DMS114 treated with DMSO at 0.1 percent for 48 hours (cell line): ENCODE measurements at regions not wholly inside any gene's neighbourhood (a gene's known extent, or its start where the extent isn't known, plus 50 kb on each side); places are given as distances from the start of the nearest gene placed in this dataset.
"Not testable (repeated sequence)": the region's sequence is repeated elsewhere in the genome, so short reads cannot be mapped to it uniquely, and the experiment has no call there.

Experiments used
- DNase-seq: peaks from one replicate; lab custom pipeline; 2025; ENCODE audit not compliant: unreplicated experiment; lab: John Stamatoyannopoulos, UW

DNA sequence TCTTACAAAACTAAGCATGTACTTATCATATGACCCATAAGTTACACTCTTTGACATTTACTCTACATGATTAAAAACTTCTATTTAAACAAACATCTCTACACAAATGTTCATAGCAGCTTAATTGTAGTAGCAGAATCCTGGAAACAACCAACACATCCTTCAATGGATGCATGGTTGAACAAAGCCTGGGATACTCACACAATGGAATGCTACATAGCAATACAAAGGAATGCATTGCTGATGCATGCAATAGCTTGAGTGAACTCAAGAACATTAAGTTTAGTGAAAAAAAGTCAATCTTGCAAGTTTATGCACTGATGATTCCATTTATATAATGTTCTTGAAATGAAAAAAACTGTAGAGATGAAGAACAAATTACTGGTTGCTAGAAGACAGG is 686.9 kb downstream of the LRRIQ3 start:
- DNase-seq = no peak

DNA sequence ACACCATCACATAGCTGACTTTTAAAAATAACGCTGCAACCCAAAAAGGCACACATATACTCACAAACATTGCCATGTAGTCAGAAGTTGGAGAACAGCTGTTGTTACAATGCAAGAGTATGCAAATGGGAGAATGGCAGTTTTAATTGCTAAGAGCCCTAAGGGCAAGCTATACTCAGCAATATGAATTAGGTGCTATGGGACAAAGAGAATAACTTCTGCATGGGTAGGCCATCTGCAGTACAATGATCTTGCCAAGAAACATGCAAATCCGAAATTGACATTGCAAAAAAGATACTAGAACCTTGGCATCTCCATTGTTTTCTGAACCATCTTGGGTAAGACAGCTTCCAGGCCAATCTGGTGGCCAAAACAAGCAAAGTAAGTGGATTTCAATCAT is 697.8 kb downstream of the LRRIQ3 start:
- no peak for DNase-seq

DNA sequence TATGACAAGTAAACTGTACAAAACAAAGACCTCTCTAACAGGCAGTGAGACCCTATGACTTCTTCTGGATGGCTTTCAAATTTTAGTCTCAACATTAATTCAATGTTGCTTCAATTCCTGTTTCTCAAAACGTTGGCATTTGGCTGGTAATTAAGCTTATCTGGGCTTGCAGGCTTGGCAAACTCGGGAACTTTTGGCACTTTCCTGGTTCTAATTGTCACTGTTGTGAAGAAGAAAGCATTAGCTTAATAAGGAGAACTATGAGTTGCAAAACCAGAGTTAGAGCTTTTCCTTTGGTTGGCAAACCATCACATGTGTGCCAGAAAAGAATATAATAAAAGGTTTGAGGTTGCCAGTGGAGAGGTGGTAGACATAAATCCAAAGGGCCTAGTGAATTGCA is 698.3 kb downstream of the LRRIQ3 start:
- DNase-seq = no peak

DNA sequence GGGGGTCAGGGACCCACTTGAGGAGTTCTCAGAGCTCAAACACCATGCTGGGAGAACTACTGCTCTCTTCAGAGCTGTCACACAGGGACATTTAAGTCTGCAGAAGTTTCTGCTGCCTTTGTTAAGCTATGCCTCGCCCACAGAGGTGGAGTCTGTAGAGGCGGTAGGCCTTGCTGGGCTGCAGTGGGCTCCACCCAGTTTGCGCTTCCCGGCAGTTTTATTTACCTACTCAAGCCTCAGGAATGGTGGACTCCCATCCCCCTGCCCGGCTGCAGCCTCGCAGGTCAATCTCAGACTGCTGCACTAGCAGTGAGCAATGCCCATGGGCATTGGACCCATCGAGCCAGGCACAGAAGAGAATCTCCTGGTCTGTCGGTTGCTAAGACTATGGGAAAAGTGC is 706.4 kb downstream of the LRRIQ3 start:
- no peak for DNase-seq

DNA sequence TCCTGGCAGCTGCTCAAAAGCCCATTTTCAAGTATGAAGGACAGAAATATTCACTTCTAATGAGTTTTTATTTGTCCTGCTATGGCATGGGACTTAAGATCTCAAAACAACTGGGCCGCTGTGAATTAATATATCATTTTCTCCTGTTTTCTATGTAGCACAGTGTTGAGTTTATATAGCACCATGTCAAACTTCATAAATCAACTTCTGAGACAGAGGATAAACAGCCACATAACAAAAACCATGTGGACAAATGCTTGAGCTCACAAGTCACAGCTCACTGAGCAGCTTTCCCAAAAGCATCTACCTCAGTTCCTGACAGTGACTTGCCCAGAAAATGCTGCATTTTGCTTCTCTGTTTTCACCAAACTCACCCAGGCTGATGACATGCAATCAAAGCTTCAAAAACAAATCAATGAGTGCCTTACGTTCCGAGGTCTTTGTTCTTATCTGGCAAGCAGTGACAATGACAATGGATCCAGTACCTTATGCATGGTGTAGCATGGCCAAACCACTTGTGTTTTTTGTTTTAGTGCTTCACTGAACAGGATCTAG is 722.6 kb downstream of the LRRIQ3 start:
- no peak for DNase-seq

DNA sequence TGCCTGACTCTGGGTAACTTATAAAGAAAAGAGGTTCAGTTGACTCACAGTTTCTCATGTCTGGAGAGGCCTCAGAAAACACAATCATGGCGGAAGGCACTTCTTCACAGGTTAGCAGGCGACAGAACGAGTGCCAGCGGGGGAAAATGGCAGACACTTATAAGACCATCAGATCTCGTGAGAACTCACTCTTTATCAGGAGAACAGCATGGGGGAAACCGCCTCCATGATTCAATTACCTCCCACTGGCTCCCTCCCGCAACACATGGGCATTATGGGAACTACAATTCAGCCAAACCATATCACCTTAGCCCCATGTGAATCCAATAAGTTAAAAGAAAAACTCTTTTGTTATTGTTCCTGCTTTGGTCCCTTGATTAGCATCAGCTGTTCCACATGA is 725.2 kb downstream of the LRRIQ3 start:
- DNase-seq = no peak

DNA sequence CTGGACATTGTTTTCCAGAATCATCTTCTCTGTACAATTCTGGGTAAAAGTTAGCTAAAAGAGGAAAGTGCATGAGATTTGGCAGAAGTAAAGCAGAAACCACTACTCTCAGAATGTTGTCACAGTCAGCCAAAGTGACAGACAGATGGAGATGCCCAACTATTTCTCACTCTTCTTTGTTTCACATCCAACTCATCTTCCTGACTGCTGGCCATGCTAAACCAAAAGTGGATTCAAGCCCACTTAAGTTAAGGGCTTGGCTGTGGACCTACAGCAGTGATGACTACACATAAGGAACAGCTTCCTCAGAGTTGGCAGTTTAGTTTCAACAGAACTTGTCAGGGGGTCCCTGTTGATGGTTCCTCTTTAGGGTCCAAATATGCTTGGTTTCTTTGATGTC is 730.2 kb downstream of the LRRIQ3 start:
- no peak for DNase-seq

DNA sequence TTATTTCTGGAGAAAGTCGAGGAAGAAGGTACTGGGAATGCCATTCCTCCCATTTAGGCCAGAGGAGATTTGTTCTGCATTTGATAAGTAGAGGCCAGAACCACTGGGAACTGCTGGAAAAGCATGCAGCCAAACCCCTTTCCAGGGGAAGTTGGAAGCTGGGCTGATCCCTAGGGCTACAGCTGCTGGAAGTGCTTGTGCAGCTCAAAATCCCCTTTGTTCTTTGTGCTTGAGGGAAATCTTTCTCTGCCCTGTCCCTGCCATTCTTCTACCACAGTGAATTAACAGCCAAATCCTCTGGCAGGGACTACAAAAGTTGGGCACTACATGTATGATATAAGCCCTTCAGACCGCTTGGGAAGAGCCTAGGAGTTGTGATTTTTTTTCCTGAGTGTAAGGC is 734.1 kb downstream of the LRRIQ3 start:
- no peak for DNase-seq

DNA sequence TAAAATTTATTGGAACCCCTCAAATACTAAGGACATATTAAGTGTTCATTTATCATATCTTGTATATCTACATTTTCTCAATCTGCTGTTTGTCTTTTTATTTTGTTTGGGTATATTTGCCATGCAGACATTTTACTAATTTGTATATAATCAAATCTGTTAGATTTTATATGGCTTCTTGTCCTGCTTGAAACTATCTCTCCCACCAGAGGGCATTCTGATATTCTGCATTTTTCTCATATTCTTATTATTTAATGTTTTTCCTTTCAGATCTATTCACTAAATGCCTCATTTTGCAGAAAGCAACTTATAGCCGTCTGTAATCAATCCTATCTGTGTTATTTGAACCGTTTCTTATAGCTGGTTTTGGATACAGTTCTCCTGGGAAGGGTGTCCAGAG is 745.5 kb downstream of the LRRIQ3 start:
- DNase-seq = no peak

DNA sequence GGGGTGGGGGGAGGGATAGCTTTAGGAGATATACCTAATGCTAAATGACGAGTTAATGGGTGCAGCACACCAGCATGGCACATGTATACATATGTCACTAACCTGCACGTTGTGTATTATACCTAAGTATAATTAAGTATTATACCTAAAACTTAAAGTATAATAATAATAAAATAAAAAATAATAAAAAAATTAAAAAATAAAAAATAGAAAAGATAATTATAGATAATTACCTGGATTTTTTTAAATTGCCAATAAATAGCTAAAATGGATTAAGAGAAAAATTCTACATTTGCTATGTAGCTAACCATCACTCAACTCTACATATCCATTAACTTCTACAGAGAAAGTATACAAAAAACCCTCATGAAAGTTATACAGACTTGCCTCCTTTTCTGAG is 747.3 kb downstream of the LRRIQ3 start:
- not testable (repeated sequence) for DNase-seq

DNA sequence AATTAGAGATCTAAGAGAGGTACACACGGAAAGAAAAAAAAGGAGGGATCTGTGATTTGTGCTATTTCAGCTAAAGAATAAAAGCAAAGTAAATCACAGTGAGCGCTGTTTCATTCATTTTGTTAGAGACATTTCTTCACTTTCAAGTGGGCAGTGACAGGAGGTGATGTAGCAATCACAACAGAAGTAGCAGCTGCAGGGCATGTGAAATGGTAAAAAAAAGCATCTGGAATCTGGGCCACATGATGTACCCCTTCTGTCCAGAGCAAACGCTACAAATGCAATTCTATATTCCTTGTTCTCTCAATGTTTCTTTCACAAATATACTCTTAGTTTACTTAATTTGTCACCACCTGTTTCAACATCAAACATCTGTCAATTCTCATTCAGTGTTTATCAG is 786.5 kb downstream of the LRRIQ3 start:
- no peak for DNase-seq

DNA sequence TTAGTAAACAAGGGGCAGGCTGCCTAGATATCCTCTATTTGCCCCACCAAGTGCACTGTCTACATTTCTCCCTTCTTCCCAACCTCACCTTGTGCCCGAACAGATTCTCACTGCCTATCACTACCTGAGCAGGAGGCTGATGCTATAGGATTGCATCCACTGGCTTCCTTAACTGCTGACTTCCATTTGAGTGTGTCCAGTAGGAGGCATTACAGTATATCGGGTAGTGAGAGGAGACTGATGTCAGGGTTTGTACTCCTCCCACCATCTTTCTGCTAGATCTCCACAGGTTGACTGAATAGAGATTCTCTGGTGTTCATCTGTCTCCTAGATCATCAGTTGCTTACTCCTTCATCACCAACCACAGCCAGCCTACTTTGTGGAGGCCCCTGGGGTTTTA is 796.3 kb downstream of the LRRIQ3 start:
- DNase-seq = no peak

DNA sequence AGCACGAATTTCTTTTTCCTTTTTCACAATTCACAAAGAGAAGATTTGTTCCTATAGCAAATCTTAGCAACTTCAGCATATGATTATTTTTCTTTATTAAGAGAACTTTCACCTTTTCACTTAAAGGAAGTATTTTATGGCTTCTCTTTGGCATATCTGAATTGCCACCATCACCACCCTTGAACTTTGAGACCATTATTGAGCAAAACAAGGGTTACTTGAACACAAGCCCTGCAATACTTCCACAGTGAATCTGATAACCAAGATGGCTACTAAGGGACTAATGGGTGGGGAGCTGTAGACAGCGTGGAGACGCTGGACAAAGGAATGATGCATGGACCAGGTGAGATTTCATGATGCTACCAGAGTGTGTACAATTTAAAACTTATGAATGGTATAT is 815.0 kb downstream of the LRRIQ3 start:
- DNase-seq = no peak

DNA sequence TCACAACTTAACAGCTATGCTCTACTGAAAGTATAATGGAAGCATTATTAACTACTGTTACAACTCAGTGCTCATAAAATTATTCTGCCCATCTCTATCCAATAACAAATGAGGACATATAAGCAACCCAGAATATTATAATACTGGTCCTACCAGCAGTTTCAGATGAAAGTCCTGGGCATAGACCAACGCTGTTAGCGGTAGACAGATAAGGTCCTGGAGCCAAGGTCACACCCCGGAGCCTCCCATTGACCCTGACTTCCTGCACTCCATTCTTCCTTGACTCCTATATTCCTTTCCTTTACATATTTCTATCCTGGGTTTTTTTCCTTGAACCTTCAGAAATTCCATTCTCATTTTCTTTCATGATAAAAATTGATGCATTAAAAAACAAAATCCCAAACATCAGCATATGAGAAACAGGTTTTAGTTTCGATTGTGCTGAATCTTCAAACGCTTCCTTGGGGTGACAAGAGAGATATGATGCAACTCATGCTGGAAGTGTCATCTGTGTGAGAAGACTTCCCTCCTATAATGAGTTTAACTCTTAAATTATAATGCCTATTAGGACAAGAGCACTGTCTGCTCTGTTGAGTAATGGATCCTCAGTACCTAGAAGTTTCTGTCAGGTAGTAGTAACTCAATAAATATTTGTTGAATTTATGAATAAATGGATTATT is 831.1 kb downstream of the LRRIQ3 start:
- DNase-seq = no peak

DNA sequence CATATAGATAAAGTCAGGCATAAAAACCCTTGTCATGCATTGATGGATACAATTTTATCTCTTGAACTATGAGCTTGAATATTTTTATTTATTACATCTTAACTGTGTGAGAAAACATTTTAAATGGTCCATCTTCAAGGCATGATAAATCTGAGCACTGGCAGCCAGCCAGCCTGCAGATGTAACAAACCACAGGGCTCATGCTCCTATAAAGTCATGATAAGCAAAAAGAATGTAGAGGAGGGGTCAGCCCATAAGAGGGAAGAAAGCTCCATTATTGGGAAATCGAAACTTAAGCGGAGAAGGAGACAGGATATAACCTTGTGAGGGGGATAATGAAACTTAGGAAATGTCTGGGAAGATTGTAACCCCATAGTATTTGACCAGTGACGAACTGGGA is 839.0 kb downstream of the LRRIQ3 start:
- DNase-seq = no peak

DNA sequence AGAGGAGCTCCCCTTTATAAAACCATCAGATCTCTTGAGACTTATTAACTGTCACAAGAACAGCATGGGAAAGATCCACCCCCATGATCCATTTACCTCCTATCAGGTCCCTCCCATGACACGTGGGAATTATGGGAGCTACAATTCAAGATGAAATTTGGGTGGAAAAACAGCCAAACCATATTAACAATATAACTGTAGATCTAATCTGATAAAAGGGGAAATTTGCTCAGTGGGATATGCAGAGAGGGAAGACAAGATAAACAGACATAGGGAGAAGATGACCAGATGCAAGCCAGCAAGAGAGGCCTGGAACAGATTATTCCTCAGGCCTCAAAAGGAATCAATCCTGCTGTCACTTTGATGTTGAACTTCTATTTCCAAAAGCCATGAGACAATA is 841.5 kb downstream of the LRRIQ3 start:
- DNase-seq = no peak

DNA sequence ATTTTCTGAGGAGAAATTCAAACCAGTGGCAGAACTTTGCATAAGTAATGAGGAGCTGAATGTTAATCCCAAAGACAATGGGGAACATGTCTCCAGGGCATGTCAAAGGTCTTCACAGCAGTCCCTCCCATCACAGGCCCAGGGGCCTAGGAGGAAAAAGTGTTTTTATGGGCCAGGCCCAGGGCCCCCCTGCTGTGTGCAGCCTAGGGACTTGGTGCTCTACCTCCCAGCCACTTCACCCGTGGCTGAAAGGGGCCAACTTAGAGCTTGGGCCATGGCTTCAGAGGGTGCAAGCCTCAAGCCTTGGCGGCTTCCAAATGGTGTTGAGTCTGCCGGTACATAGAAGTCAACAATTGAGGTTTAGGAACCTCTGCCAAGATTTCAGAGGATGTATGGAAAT is 854.0 kb downstream of the LRRIQ3 start:
- DNase-seq = no peak

DNA sequence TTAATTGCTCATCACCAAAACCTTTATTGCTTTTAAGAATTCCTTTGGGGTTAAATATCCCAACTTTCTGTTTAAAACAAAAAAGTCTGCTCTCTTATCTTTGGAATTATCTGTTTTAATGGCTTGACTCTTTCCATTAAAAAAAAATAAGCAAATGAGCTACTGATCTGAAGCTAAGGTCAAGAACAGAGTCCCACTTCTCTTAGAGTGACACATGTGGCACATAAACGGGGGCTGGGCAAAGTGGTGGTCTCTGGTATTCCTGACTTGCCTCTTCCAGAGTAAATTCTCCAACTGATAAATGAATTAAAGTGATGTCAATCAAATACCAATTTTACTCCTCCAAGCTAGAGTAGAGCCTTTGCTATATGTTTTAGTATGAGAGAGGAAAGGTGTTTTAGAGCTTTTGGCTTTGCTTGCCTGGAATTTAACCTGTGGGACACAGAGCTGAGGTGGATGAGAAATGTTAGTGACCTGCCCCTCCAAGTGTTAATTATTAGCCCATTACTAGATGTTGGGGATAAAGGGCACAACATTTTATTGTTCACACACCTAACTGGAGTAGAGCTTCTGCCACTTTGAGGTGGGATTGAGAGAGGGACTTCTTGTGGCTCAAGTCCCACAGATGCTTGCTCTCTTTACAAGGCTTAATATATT is 864.0 kb downstream of the LRRIQ3 start:
- DNase-seq = no peak

DNA sequence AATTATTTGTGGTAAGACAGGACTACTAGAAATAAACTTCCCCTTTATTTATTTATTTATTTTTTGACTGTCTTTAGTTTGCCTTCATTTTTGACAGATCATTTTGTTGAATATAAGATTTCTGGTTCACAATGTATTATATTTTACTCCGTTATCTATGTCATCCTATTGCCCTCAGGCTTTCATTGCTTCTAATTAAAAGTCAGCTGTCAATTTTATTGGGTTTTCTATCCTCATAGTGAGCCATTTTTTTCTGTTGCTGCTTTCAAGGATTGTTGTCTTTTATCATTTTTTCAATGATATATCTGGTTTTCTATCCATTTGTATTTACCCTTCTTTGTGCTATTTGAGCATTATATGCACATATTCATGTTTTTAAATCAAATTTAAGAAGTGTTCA is 866.2 kb downstream of the LRRIQ3 start:
- no peak for DNase-seq

DNA sequence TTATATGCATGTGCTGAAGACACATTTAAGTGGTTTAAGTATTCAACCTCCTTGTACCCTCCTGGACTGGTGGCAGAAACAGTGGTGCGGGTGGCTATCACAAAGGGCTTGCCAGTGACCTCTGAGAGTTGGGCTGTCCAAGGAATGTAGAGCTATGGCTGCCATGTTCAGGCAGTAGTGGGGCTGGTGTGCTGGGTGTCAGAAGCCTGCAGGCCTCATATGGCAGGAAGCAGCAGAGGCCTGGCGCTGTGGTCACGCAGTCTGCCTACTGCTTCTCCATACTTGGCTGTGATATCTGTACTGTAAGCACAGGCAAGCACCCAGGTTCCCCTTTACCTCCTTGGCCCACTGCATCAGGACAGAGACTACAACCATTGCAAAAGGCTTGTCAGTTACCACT is 870.0 kb downstream of the LRRIQ3 start:
- DNase-seq = no peak

DNA sequence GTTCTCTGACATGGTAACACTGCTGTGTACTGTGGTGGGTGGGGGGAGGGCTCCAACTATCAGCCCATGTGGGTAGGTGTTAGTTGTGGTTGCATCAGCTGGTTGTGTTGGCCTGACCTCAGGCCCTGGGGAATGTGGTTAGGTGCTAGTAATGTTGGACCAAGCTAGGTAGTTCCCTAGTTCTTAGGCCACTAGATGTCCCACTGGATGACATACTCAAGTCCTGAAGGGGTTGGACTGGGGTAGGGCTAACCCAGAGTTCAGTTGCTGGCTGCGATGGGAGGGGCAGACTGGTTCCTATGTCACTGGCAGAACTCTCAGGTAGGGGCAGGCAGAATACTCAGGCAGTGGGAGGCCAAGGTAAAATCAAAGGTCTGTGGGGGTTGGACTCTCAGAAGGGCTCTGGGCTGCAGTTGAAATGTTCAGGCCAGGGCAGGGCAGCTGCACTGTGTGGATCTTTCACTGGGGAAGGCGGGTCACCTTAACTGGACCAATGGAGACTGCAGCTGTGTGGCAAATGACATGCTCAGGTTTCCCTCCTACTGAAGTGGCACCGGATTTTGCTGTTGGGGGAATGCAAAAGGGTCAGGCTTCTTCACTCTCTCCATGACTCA is 870.7 kb downstream of the LRRIQ3 start:
- no peak for DNase-seq

DNA sequence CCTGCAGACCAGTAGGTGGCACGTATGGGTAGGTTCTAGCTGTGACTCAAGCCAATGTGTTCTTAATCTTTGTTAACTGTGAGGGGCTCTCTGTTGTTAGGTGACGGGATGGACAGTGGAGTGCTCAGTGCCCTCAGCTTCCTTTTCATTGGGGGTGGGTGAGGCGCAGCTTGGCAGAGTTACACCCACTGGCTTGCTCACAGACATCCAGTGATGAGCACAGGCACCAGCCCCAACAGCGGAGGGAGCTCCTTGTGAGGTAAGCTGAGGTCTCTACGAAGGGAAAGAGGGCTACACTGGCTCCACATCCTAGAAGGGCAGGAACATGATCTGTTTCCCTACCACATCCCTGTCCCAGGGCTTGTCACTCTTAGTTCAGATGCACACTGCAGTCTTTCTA is 871.3 kb downstream of the LRRIQ3 start:
- DNase-seq = no peak
